Dermis blood vessel endothelial cell (primary cell): ENCODE measurements at regions not wholly inside any gene's neighbourhood (a gene's known extent, or its start where the extent isn't known, plus 50 kb on each side); places are given as distances from the start of the nearest gene placed in this dataset.
A peak's percentile ranks its signal among the peaks of the same experiment; 100 is the strongest.

ENCODE experiments used
- DNase-seq: peaks from one replicate; pipeline ENCODE4 v3.0.0; 2010

DNA sequence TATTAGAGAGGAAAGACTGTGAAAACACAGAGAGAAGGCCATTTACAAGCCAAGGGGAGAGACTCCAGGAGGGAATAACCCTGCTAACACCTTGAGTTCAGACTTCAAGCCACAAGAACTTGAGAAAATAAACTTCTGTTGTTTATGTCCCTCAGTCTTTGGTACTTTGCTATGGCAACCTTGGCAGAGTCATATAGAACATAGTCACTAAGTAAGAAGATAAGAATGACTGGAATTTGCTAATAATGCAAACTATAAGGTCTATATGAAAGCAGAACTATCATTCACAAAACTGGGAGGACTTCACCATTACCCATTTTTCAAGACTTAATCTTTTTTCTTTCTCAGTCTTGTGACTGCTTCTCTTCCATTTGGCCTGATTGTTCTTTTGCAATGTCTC lies 767.3 kb upstream of the ADAMTS5 start:
- no peak for DNase-seq

DNA sequence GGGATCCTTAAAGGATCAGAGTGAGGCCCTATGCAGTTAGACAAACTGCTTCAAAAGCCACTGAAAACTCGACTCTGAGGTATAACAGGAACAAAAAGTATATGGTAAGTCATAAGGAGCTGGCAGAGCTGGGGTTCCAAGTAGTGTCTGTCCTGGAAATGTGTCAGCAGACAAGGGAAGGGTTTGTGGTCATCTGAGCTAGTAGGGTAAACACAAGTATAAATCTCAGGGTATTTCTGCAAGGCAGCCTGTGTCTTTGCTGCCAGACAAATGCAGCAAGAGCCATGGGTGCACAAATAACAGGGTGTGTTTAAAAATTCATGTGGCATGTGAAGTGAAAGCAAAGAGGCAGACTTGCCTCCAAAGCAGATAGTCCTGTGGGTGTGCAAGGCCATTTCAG lies 759.0 kb upstream of the ADAMTS5 start:
- DNase-seq: no peak

DNA sequence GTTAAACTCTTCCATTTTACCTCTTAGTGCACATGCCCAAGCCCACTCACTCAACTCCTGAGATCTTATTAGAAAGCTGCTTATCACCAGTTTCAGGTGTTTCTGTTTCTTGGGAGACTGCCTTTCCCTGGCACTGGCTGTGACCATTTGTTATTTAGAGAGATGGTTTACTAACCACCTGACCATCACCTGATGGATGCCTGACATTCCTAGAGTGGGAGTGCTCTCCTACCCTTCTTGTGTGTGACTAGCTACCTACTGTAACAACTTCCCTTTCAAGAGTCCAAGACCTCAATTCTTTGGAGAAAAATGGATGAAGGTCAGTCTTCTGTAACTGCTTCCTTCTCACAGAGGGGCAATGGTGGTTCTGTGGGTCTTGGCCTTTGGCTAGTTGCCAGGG lies 755.2 kb upstream of the ADAMTS5 start:
- no peak for DNase-seq

DNA sequence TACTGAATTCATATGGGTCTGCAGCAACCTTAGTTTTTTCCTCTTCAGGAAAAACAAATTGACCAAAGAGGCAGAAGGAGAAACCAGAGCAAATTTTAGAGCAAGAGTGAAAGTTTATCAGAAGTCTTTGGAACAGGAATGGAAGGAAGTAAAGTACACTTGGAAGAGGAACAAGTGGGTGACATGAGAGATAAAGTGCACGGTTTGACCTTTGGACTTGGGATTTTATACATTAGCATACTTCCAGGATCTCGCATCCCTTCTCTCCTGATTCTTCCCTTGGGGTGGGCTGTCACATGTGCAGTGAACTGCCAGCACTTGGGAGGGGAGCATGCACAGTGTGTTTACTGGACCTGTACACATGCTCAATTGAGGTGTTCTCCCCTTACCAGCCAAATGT lies 754.8 kb upstream of the ADAMTS5 start:
- DNase-seq: no peak

- no peak for DNase-seq
Measured at GRCh38 chr21:27719226-27719625, 752.3 kb upstream of the ADAMTS5 start.

GRCh38 chr21:27715131-27715530 lies 748.2 kb upstream of the ADAMTS5 start:
- DNase-seq: no peak

GRCh38 chr21:27713154-27714109 lies 746.5 kb upstream of the ADAMTS5 start:
- no peak for DNase-seq

- DNase-seq: no peak
Measured at GRCh38 chr21:27704567-27705166, 737.8 kb upstream of the ADAMTS5 start.

GRCh38 chr21:27703791-27704190 lies 736.9 kb upstream of the ADAMTS5 start:
- no peak for DNase-seq

DNA sequence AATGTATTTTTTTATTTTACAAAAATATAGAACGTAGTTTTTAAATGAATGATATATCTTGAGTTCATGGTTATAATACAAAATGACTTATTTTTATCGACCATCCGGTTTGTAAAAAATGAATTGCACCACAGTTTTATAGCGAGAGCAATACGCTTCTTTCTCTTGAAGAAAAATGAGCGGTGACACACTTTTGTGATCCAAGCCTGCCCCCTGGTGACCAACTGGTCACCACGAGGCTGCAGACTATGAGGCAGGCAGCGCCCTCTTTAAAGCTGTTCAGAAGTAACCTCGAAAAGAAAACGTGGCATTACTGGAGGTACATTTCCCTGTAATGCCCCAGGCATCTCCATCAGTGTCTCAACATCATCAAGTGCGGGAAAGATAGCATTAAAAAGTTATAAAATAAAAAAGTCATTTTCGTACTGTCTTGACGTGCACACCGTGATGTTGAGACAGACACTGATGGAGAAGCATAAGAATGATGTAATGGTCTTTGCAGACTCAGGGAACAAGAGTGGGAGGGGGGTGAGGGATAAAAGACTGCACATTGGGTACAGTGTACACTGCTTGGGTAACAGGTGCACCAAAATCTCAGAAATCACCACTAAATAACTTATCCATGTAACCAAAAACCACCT lies 734.2 kb upstream of the ADAMTS5 start:
- peak; percentile 79 for DNase-seq

DNA sequence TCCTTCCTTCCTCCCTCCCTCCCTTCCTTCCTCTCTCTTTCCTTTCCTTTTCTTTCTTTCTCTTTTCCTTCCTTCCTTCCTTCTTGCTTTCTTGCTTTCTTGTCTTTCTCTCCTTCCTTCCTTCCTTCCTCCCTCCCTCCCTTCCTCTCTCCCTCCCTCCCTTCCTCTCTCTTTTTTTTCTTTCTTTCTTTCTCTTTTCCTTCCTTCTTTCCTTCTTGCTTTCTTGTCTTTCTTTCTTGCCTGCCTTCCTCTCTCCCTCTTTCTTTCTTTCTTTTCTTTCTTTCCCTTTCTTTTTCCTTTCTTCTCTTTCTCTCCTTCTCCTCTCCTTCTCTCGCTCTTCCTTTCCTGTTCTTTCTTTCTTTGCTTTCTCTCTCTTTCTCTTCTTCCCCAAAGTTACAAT lies 728.4 kb upstream of the ADAMTS5 start:
- no peak for DNase-seq

- no peak for DNase-seq
Measured at GRCh38 chr21:27694667-27695066, 727.8 kb upstream of the ADAMTS5 start.

DNA sequence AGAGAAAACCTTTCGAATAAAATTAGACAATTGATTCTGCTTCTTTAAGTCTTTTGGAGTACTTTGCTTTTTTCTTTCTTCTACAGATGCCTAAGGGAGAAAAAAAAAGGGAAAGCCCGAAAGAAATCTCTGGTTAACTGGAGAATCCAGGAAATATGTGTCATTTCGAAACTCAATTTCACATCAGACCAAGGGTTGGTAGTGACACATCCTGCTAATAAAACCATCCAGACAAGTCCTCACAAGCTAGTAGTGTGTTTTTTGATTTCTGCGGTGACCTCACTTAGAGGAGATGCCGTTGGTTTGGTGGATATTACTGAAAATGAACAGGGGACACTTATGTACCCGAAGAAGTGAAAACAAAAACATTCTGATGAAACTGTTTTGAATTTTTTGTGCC lies 726.5 kb upstream of the ADAMTS5 start:
- no peak for DNase-seq

DNA sequence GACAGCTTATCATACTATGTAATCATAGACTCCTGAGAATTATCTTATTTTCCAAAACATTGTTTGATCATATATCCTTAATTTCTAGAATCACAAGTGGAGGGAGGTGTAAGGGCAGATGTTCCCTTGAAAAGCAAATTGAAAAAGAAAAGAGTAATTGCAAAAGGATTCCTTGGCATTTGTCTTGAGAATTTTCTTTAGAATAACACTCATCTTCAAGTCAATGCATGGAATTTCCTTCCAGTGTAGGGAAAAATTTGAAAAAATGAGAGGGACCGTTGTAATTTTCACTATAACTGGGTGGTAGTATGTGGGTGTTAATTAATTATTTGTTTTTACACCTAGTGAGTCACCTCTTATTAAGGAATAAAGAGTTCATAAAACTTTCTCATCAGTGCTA lies 724.6 kb upstream of the ADAMTS5 start:
- no peak for DNase-seq

DNA sequence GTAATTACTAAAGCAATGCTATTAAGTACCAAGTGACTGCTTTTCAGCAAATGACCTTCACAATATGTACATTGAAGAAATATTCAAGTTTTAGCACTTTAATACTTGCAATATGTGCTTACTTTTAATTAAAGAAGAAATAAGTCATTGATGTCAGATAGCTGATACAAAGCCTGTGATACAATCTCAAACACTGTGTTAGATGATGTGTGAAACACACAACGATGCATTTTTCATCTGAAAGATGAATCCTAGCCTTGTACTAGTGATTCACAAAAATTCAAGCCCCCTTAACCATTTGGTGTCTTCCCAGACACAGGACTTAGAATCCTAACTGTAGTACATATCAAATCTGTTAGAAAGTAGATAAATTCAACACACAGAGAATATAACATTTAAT lies 724.1 kb upstream of the ADAMTS5 start:
- no peak for DNase-seq

DNA sequence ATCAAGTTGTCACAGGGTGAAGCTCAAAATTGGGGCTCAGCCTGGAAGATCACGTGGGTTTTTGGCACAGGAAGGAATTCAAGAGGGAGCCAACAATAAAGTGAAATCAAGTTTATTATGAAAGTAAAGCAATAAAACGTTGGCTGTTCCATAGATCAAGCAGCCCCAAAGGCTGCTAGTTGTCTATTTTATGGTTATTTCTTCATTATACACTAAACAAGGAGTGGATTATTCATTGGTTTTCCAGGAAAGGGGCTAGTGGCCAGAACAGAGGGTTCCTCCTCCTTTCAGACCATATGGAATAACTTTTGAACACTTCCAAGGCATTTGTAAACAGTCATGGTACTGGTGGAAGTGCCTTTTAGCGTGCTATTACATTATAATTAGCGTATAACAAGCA lies 723.5 kb upstream of the ADAMTS5 start:
- DNase-seq: no peak

- no peak for DNase-seq
Measured at GRCh38 chr21:27688773-27689172, 721.9 kb upstream of the ADAMTS5 start.

DNA sequence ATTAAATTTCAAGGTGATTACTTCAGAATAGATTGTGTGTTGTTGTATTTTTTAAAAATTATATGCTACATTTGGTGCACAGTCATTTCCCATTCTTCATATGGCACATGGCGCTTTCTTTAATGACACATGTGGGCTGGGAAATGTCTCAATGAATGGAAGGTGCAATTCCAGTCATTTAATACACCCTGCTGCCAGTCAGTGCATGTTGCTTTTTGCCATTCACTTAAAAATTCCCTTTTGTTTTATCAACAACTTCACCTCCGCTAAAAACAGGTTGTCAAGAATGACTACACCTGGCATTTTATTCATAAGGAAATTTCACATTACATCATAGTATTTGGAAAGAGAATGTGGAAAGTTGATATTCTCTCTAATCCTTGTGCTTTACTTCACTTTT lies 716.4 kb upstream of the ADAMTS5 start:
- no peak for DNase-seq

DNA sequence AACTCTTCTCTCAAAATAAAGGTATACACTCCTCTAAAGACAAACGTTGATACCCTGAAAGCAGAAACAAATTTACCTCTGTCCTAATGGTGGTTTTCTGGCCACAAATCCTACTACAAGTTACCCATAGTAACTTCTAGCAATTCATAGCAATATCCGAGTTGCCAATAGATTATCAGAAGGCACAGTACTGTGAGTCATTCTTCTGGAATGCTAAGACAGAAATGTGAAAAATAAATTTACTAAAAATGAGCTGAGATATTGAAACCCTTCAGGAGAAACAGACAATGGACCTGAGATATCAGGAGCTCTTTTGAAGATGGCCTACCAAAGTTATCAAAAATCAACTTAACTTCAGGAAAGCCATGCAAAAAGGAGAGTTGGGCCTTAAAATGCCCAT lies 715.0 kb upstream of the ADAMTS5 start:
- no peak for DNase-seq

DNA sequence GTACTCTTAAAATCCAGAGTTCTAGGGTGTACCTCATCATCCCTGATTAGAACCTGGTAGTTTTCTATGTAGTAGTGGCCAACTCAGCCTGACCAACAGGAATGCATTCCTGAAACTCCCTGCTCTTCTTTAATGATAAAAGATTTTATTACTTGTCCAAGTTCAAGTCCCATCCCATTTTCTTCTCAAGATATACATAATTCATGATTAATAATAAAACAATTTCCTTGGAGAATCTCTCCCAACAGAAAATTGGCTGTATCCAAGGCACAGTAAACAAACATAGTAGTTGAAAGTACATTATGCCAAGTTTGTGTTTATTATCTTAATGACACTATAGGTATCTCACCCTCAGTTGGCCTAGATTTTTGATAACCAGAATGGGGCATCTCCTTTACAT lies 714.1 kb upstream of the ADAMTS5 start:
- DNase-seq: no peak

- DNase-seq: no peak
Measured at GRCh38 chr21:27680181-27680580, 713.3 kb upstream of the ADAMTS5 start.

DNA sequence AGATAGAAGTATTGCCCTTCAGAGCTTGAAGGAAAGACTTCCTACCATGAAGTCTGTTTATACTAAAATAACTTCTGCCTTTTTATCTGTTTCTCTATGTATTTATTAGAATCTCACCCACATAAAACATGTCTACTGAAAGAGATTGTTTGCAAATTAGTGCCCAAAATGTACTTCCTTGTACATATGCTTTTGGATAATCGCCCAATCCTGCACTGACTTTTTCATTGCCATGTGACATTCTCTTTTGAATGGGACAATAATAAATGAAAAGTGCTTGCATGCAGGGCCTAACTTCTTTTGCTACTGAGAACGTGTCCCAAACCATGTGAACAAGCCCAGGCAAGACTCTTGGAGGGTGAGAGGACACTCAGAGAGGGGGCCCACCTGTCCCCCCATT lies 711.6 kb upstream of the ADAMTS5 start:
- DNase-seq: no peak

DNA sequence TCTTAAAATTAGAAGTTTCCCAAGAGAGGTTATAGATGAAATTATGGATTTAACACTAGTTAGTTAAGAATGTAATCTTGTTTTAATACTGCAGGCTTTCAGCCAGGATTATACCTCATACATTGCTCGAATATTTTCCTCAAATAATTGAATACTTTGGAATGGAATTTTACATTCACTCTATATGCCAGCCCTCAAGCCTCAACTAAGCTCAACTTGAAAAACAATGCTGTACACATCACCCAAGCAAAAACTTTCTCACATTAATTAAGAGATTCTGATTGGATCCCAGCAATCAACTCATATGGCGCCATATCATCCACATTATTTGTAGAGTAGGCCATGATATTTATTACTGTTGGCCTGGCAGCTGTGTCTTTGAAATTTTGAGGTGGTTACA lies 710.7 kb upstream of the ADAMTS5 start:
- no peak for DNase-seq

DNA sequence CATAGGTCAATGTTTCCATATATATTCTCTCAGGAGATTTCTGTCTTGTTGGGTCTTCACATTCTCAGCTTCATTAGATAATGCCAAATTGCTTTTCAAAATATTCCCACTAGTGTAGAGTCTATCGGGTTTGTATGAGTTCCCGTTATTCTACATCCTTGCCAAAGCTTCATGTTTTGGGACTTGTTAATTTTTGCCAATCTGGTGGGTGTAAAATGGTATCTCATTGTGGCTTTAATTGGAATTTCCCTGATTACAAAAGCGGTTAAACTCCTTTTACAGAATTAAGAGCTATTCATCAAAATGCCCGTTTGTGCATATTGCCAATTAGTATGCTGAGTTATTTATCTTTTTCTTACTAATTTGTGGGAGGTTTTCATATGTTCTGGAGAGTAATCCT lies 708.4 kb upstream of the ADAMTS5 start:
- no peak for DNase-seq
